Aorta (tissue), 5 donors: ENCODE measurements at regions not wholly inside any gene's neighbourhood (a gene's known extent, or its start where the extent isn't known, plus 50 kb on each side); places are given as distances from the start of the nearest gene placed in this dataset.
"Not testable (repeated sequence)": the region's sequence is repeated elsewhere in the genome, so short reads cannot be mapped to it uniquely, and the experiment has no call there.

Experiments
- ATAC-seq: fragments of 200-7000 bp; cut with Tn5 transposase; one replicate; pipeline ENCODE4 v1.9.1; 2022; ENCODE audit warnings: moderate library complexity; ENCODE audit not compliant: low FRiP score
- DNase-seq, 2 donors: peaks; one replicate each; pipeline ENCODE4 v3.0.0-alpha.2; 2020
- H3K27ac ChIP-seq, 2 donors: one replicate each; pipeline ENCODE4 v1.5.1; 2013; ENCODE audit warnings: low read length in 2 of 2, mild to moderate bottlenecking in 2 of 2, moderate library complexity in 2 of 2, control low read depth in 1 of 2, inconsistent platforms in 1 of 2, low read depth in 1 of 2
- H3K27me3 ChIP-seq, 2 donors: one replicate each; pipeline ENCODE4 v1.6.1; 2013; ENCODE audit warnings: control low read depth in 1 of 2, low read length in 1 of 2, mild to moderate bottlenecking in 1 of 2, moderate library complexity in 1 of 2; ENCODE audit not compliant: insufficient read depth in 2 of 2, control insufficient read depth in 1 of 2
- H3K36me3 ChIP-seq, 2 donors: one replicate each; pipeline ENCODE4 v1.6.1; 2013; ENCODE audit warnings: control low read depth in 1 of 2, low read length in 1 of 2, mild to moderate bottlenecking in 1 of 2; ENCODE audit not compliant: insufficient read depth in 2 of 2, control insufficient read depth in 1 of 2
- H3K4me1 ChIP-seq, 2 donors: one replicate each; pipeline ENCODE4 v1.6.1; 2013; ENCODE audit warnings: low read length in 2 of 2, control low read depth in 1 of 2, mild to moderate bottlenecking in 1 of 2, moderate library complexity in 1 of 2; ENCODE audit not compliant: insufficient read depth in 2 of 2, control insufficient read depth in 1 of 2
- H3K4me3 ChIP-seq, 2 donors: one replicate each; pipeline ENCODE4 v1.5.1; 2013; ENCODE audit warnings: low read length in 2 of 2, control low read depth in 1 of 2, mild to moderate bottlenecking in 1 of 2
- H3K9me3 ChIP-seq: one replicate; pipeline ENCODE4 v1.6.1; 2013; ENCODE audit warnings: mild to moderate bottlenecking, low read length; ENCODE audit not compliant: control insufficient read depth
- WGBS, 2 donors: extraction: QIAGEN DNeasy Blood & Tissue Kit; methylation state at CpG; one replicate each; pipeline ENCODE4 v1.1.7; 2013; 5-methylcytosine and 5-hydroxymethylcytosine counted together
- intact Hi-C, 2 donors: fragments of 100-400 bp; cut with DNase I; formaldehyde crosslinking; loops; one replicate each; pipeline versions ENCODE4 v1.14.2 to v1.15.0; 2022
- donor health status: healthy with polysubstance abuse.
- donor health status: Bipolar disorder and iron deficiency.
- donor health status: DM: no; HTN: no; CAD: no.
- donor health status: DM: no; HTN: no; CAD: no.
- donor health status: DM: yes; HTN: yes; CAD: no.

GRCh38 chr1:68704800-68705443 lies 208.0 kb upstream of the DEPDC1 start:
- DNase-seq (no peak), ATAC-seq (no peak)
- Histone ChIP-seq H3K4me3 (no peak overlapping the region), H3K27me3 (no peaks in the 10 kb centered on the region), H3K9me3 (peaks cover 2% of the 10 kb centered on the region), H3K4me1 (no peaks in the 10 kb centered on the region), H3K27ac (no peak overlapping the region), H3K36me3 (no peaks in the 10 kb centered on the region)
- intact Hi-C loops: no loop called here
- 34 to 38% methylated on average over 2 of the region's 2 CpGs for WGBS, 2 donors

GRCh38 chr1:68705466-68705865 lies 208.6 kb upstream of the DEPDC1 start:
- no peak overlapping the region for H3K4me3 ChIP-seq
- ATAC-seq: no peak
- H3K27me3 ChIP-seq: no peaks in the 10 kb centered on the region
- H3K36me3 ChIP-seq: no peaks in the 10 kb centered on the region
- no peak overlapping the region for H3K27ac ChIP-seq
- peaks cover 5% of the 10 kb centered on the region for H3K9me3 ChIP-seq
- no peaks in the 10 kb centered on the region for H3K4me1 ChIP-seq
- intact Hi-C loops: no loop called here
- no peak for DNase-seq

- no peak overlapping the region for H3K4me3 ChIP-seq
- intact Hi-C loops: no loop called here
- H3K27me3 ChIP-seq: no peaks in the 10 kb centered on the region
- peaks cover 5% of the 10 kb centered on the region for H3K9me3 ChIP-seq
- H3K36me3 ChIP-seq: no peaks in the 10 kb centered on the region
- H3K27ac ChIP-seq: no peak overlapping the region
- DNase-seq: no peak
- WGBS, 2 donors: 78 to 80% methylated on average over 4 of the region's 4 CpGs
- no peaks in the 10 kb centered on the region for H3K4me1 ChIP-seq
- ATAC-seq: no peak
Measured at GRCh38 chr1:68706639-68707317, 209.9 kb upstream of the DEPDC1 start.

GRCh38 chr1:68717330-68717729 lies 220.4 kb upstream of the DEPDC1 start:
- peaks cover 0 to 4% of the 10 kb centered on the region in 2 donors for H3K4me1 ChIP-seq
- 0 to 4% methylated on average over 1 of the region's 1 CpG for WGBS, 2 donors
- no peaks in the 10 kb centered on the region for H3K27me3 ChIP-seq
- H3K36me3 ChIP-seq: no peaks in the 10 kb centered on the region
- intact Hi-C loops: no loop called here
- H3K9me3 ChIP-seq: no peaks in the 10 kb centered on the region
- DNase-seq (no peak), ATAC-seq (peak; percentile 50)
- H3K4me3 ChIP-seq: no peak overlapping the region
- no peak overlapping the region for H3K27ac ChIP-seq

GRCh38 chr1:68720476-68720875 lies 223.6 kb upstream of the DEPDC1 start:
- Histone ChIP-seq H3K9me3 (no peaks in the 10 kb centered on the region), H3K4me3 (no peak overlapping the region), H3K27me3 (no peaks in the 10 kb centered on the region), H3K27ac (no peak overlapping the region), H3K4me1 (peaks cover 0 to 4% of the 10 kb centered on the region in 2 donors), H3K36me3 (no peaks in the 10 kb centered on the region)
- no peak for ATAC-seq
- WGBS, 2 donors: 88 to 89% methylated on average over 1 of the region's 1 CpG
- DNase-seq: no peak
- intact Hi-C loops: no loop called here

GRCh38 chr1:68723791-68724190 lies 226.9 kb upstream of the DEPDC1 start:
- no peak overlapping the region for H3K27ac ChIP-seq
- WGBS, 2 donors: 96 to 100% methylated on average over 1 of the region's 1 CpG
- H3K27me3 ChIP-seq: no peaks in the 10 kb centered on the region
- ATAC-seq (no peak), DNase-seq (no peak)
- no peaks in the 10 kb centered on the region for H3K36me3 ChIP-seq
- intact Hi-C loops: no loop called here
- no peak overlapping the region for H3K4me3 ChIP-seq
- no peaks in the 10 kb centered on the region for H3K9me3 ChIP-seq
- no peaks in the 10 kb centered on the region for H3K4me1 ChIP-seq

GRCh38 chr1:68725001-68725752 lies 228.3 kb upstream of the DEPDC1 start:
- intact Hi-C loops: no loop called here
- H3K27ac ChIP-seq: no peak overlapping the region

GRCh38 chr1:68739486-68739885 lies 242.6 kb upstream of the DEPDC1 start:
- DNase-seq: not testable (repeated sequence)
- 50 to 78% methylated on average over 6 to 14 of the region's 19 CpGs for WGBS, 2 donors

More at GRCh38 chr1:68725001-68725752, 228.3 kb upstream of the DEPDC1 start:
- no peak overlapping the region for H3K4me3 ChIP-seq
- H3K36me3 ChIP-seq: no peaks in the 10 kb centered on the region
- ATAC-seq (peak; percentile 57), DNase-seq (peak; percentile 51 to 74)
- no peaks in the 10 kb centered on the region for H3K27me3 ChIP-seq
- WGBS, 2 donors: 15 to 29% methylated on average over 2 of the region's 2 CpGs
- no peaks in the 10 kb centered on the region for H3K9me3 ChIP-seq
- H3K4me1 ChIP-seq: no peaks in the 10 kb centered on the region

More at GRCh38 chr1:68739486-68739885, 242.6 kb upstream of the DEPDC1 start:
- H3K27ac ChIP-seq, H3K4me3 ChIP-seq, ATAC-seq, H3K4me1 ChIP-seq, H3K9me3 ChIP-seq, H3K27me3 ChIP-seq, H3K36me3 ChIP-seq, intact Hi-C loops: not testable (repeated sequence)
